Tibial nerve (tissue), 4 donors: ENCODE measurements at regions not wholly inside any gene's neighbourhood (a gene's known extent, or its start where the extent isn't known, plus 50 kb on each side); places are given as distances from the start of the nearest gene placed in this dataset.
"Not testable (repeated sequence)": the region's sequence is repeated elsewhere in the genome, so short reads cannot be mapped to it uniquely, and the experiment has no call there.

Experiments used
- CTCF ChIP-seq, 5 experiments: fragments of 200-600 bp in 3 of 5; fragments of 450-650 bp in 2 of 5; sonication (generic) in 3 of 5; IDR thresholded peaks; one replicate each; pipeline ENCODE4 v1.5.1; 2016 to 2019; ENCODE audit warnings: antibody characterized with exemption in 5 of 5, mild to moderate bottlenecking in 3 of 5, moderate library complexity in 2 of 5
- EP300 ChIP-seq, 2 donors: sonication (generic); formaldehyde crosslinking; IDR thresholded peaks; one replicate each; pipeline ENCODE4 v1.6.1; 2017; ENCODE audit warnings: antibody characterized with exemption in 2 of 2, mild to moderate bottlenecking in 1 of 2
- POLR2A ChIP-seq, 2 donors: fragments of 450-650 bp; IDR thresholded peaks; one replicate each; pipeline ENCODE4 v1.6.1; 2017; ENCODE audit warnings: antibody characterized with exemption in 2 of 2, mild to moderate bottlenecking in 2 of 2, moderate library complexity in 2 of 2

GRCh38 chr4:82272523-82272922 lies 101.3 kb downstream of the HNRNPD start:
- TF ChIP-seq CTCF, POLR2A, EP300 (IDR thresholded peaks at IDR 0.05): not testable (repeated sequence)
